ENCODE measurements at regions not wholly inside any gene's neighbourhood (a gene's known extent, or its start where the extent isn't known, plus 50 kb on each side); places are given as distances from the start of the nearest gene placed in this dataset.
A peak's percentile ranks its signal among the peaks of the same experiment; 100 is the strongest.

DNA sequence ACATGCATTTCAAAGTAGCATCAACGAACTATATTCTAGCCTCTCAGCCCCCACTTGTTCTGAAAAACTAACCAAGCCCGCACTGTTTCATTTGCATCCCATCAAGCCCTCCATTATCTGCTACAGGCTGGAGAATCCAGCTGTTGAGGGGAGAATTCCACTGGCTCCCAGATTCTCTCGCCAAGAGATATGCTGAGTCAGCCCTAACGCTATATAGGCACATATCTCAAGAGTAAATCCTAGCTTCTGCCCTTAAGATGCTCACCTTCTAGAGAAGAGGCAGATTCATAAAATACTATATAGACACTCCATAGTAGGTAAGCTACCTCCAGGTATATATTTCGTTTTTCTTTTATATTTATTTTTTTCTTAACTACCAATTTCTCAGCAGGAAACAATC lies 266.4 kb upstream of the TARS1 start:
- no peaks in the 10 kb centered on the region for H3K27me3 ChIP-seq
- no peak for DNase-seq
- H3K4me3 ChIP-seq, result no peak overlapping the region
- no peaks in the 10 kb centered on the region for H3K9me3 ChIP-seq
- no peaks in the 10 kb centered on the region for H3K4me1 ChIP-seq
- no peak overlapping the region for H3K27ac ChIP-seq
- H3K36me3 ChIP-seq, result no peaks in the 10 kb centered on the region
- intact Hi-C loops (cut with DNase I; ENCODE audit: low total_unique reads), result no loop called here
- TF ChIP-seq POLR2A (IDR thresholded peaks at IDR 0.05), result no peak
- TF ChIP-seq, protein P1, sequence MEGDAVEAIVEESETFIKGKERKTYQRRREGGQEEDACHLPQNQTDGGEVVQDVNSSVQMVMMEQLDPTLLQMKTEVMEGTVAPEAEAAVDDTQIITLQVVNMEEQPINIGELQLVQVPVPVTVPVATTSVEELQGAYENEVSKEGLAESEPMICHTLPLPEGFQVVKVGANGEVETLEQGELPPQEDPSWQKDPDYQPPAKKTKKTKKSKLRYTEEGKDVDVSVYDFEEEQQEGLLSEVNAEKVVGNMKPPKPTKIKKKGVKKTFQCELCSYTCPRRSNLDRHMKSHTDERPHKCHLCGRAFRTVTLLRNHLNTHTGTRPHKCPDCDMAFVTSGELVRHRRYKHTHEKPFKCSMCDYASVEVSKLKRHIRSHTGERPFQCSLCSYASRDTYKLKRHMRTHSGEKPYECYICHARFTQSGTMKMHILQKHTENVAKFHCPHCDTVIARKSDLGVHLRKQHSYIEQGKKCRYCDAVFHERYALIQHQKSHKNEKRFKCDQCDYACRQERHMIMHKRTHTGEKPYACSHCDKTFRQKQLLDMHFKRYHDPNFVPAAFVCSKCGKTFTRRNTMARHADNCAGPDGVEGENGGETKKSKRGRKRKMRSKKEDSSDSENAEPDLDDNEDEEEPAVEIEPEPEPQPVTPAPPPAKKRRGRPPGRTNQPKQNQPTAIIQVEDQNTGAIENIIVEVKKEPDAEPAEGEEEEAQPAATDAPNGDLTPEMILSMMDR (IDR thresholded peaks at IDR 0.05), result no peak

DNA sequence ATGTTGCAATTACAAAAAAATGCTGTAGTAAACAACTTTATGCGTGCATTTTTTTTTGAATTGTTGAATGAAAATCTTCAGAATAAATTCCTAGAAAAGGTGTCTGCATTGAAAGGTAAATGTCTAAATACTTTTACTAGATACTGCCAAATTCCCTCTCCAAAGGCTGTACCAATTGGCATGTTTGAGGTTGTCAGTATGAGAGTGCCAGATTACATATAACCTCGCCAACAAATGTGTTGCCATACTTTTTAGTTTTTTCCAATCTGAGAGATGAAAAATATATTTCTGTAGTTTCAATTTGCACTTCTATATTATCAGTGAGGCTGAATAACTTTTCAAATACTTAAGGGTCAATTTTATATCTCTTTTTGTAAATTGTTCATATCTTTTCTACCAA lies 261.5 kb upstream of the TARS1 start:
- Histone ChIP-seq H3K9me3 (no peaks in the 10 kb centered on the region), H3K4me3 (no peak overlapping the region), H3K36me3 (no peaks in the 10 kb centered on the region), H3K27ac (no peak overlapping the region), H3K27me3 (no peaks in the 10 kb centered on the region), H3K4me1 (no peaks in the 10 kb centered on the region)
- no peak for DNase-seq
- TF ChIP-seq, protein P1 (IDR thresholded peaks at IDR 0.05), result no peak
- TF ChIP-seq POLR2A (IDR thresholded peaks at IDR 0.05), result no peak
- intact Hi-C loops (cut with DNase I; ENCODE audit: low total_unique reads), result no loop called here

DNA sequence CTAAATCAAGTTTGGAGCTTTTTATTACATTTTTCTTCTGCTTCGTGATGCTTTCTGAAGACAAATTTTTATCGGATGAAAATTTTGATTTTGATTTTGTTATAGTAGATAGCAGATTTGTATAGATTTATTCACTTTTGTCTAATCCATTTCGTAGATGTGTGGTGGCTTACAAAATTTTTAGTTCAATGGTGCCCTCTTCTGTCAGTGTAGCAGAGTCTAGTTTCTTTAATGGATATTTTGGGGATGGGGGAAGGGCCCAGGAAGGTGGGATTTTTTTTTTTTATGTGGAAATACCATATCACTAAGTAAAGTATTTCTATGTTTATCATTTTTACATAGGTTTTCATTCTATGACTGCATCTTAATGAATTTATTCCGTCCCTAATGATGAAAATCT lies 259.9 kb upstream of the TARS1 start:
- intact Hi-C loops (cut with DNase I; ENCODE audit: low total_unique reads), result no loop called here
- Histone ChIP-seq H3K4me3 (no peak overlapping the region), H3K36me3 (no peaks in the 10 kb centered on the region), H3K27ac (no peak overlapping the region), H3K27me3 (no peaks in the 10 kb centered on the region), H3K4me1 (no peaks in the 10 kb centered on the region), H3K9me3 (no peaks in the 10 kb centered on the region)
- no peak for DNase-seq
- TF ChIP-seq, protein P1 (IDR thresholded peaks at IDR 0.05), result peak in 2 of 4 experiments; percentile 33 to 38
- TF ChIP-seq POLR2A (IDR thresholded peaks at IDR 0.05), result no peak

DNA sequence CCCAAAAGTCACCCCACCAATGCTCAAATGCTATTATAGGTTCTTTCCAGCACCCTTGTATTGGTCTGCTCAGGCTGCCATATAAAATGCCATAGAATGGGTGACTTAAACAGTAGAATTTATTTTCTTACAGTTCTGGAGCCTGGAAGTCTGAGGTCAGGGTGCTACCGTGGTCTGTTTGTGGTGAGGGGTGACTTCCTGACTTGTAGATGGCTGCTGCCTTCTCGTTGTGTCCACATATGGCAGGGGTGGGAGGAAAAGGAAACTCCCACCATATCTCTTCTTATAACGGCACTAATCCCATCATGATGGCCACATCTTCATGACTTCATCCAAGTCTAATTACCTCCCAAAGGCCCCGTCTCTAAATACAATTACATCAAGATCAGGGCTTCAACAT lies 257.8 kb upstream of the TARS1 start:
- intact Hi-C loops (cut with DNase I; ENCODE audit: low total_unique reads), result no loop called here

DNA sequence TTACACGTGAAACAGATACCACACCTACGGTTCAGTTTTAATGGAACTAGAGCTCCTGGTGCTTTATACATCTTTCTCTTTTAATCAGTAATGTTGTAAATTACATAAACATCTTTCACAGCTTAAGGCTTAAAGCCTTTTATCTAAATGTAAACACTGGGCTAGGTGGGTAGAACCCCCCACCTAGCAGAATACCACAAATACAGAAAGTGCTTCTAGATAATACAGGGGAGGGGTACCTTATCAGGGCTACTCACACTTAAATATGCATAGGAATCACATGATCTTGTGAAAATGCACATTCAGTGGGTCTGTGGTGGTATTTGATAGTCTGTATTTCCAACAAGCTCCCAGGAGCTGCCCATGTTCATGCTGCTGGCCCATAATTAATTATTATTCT lies 256.4 kb upstream of the TARS1 start:
- no peak for DNase-seq
- Histone ChIP-seq H3K4me1 (no peaks in the 10 kb centered on the region), H3K36me3 (no peaks in the 10 kb centered on the region), H3K27ac (no peak overlapping the region), H3K9me3 (peaks cover 0 to 5% of the 10 kb centered on the region in 2 donors), H3K27me3 (no peaks in the 10 kb centered on the region), H3K4me3 (no peak overlapping the region)
- TF ChIP-seq POLR2A (IDR thresholded peaks at IDR 0.05), result no peak
- TF ChIP-seq, protein P1 (IDR thresholded peaks at IDR 0.05), result no peak
- intact Hi-C loops (cut with DNase I; ENCODE audit: low total_unique reads), result no loop called here

More for the DNA sequence above, 257.8 kb upstream of the TARS1 start:
- Histone ChIP-seq H3K4me3 (no peak overlapping the region), H3K27ac (no peak overlapping the region), H3K4me1 (no peaks in the 10 kb centered on the region), H3K36me3 (no peaks in the 10 kb centered on the region), H3K27me3 (no peaks in the 10 kb centered on the region), H3K9me3 (peaks cover 0 to 5% of the 10 kb centered on the region in 2 donors)
- no peak for DNase-seq
- TF ChIP-seq, protein P1 (IDR thresholded peaks at IDR 0.05), result no peak
- TF ChIP-seq POLR2A (IDR thresholded peaks at IDR 0.05), result no peak

Measured in uterus (tissue), 3 donors.